ENCODE measurements at regions not wholly inside any gene's neighbourhood (a gene's known extent, or its start where the extent isn't known, plus 50 kb on each side); places are given as distances from the start of the nearest gene placed in this dataset.
A peak's percentile ranks its signal among the peaks of the same experiment; 100 is the strongest.
"Not testable (repeated sequence)": the region's sequence is repeated elsewhere in the genome, so short reads cannot be mapped to it uniquely, and the experiment has no call there.

GRCh38 chr6:71079677-71080076 is 122.8 kb upstream of the B3GAT2 start:
- no peaks in the 10 kb centered on the region for H3K36me3 ChIP-seq (replicated peaks)
- H3K4me1 ChIP-seq = no peaks in the 10 kb centered on the region
- H3K4me3 ChIP-seq = no peak overlapping the region
- in situ Hi-C loops (cut with MboI; ENCODE audit: low sequenced_read_pairs) = no loop called here
- no peaks in the 10 kb centered on the region for H3K9me3 ChIP-seq
- 0 out of 2 replicates have a peak, but pooled peaks cover 6% of the 10 kb centered on the region for H3K27me3 ChIP-seq (ENCODE audit: low read depth)
- no peak for DNase-seq (ENCODE audit: low spot score in 2 of 2)

GRCh38 chr6:71080133-71080532 is 123.3 kb upstream of the B3GAT2 start:
- H3K4me1 ChIP-seq = no peaks in the 10 kb centered on the region

GRCh38 chr6:71080826-71081225 is 124.0 kb upstream of the B3GAT2 start:
- no peaks in the 10 kb centered on the region for H3K4me1 ChIP-seq
- no peaks in the 10 kb centered on the region for H3K36me3 ChIP-seq (replicated peaks)
- no peak for DNase-seq (ENCODE audit: low spot score in 2 of 2)
- in situ Hi-C loops (cut with MboI; ENCODE audit: low sequenced_read_pairs) = no loop called here
- H3K27me3 ChIP-seq (ENCODE audit: low read depth) = 0 out of 2 replicates have a peak, but pooled peaks cover 6% of the 10 kb centered on the region
- no peak overlapping the region for H3K4me3 ChIP-seq
- no peaks in the 10 kb centered on the region for H3K9me3 ChIP-seq

More at GRCh38 chr6:71080133-71080532, 123.3 kb upstream of the B3GAT2 start:
- Histone ChIP-seq H3K27me3 (ENCODE audit: low read depth) (0 out of 2 replicates have a peak, but pooled peaks cover 6% of the 10 kb centered on the region), H3K4me3 (no peak overlapping the region), H3K9me3 (no peaks in the 10 kb centered on the region), H3K36me3 (replicated peaks) (no peaks in the 10 kb centered on the region)
- in situ Hi-C loops (cut with MboI; ENCODE audit: low sequenced_read_pairs) = no loop called here
- DNase-seq (ENCODE audit: low spot score in 2 of 2) = no peak

DNA sequence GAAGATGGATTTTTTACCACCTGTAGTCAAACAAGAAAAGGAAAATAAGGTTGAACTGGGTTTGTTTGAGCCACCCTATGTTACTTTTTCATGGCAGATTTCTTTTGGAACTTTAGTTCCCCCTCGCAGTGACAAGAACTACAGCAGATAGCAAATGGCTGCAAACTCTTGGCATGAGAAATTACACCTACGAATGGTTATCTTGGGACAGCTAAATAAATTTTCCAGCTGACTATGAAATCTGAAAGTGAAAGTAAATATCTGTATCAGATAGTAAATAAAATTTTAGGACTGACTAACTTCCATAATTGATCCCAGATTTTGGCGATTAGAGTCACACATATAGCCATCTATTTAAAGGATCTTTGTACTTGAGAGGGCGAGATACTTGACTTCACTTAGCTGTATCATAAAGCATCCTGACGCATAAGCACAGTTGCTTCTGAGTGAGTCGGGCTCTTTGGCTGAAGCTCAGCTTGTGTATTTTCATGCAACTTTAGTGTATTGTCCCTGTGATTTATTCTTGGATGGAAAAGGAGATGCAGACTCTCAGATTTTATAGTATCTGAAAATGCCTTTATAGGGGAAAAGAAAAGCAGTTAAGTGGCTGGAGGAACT is 125.3 kb upstream of the B3GAT2 start:
- Histone ChIP-seq H3K4me3 (no peak overlapping the region), H3K9me3 (no peaks in the 10 kb centered on the region), H3K36me3 (replicated peaks) (no peaks in the 10 kb centered on the region), H3K27me3 (ENCODE audit: low read depth) (0 out of 2 replicates have a peak, but pooled peaks cover 6% of the 10 kb centered on the region), H3K4me1 (no peaks in the 10 kb centered on the region)
- DNase-seq (ENCODE audit: low spot score in 2 of 2) = peak in 1 of 2 experiments; percentile 35
- in situ Hi-C loops (cut with MboI; ENCODE audit: low sequenced_read_pairs) = no loop called here

DNA sequence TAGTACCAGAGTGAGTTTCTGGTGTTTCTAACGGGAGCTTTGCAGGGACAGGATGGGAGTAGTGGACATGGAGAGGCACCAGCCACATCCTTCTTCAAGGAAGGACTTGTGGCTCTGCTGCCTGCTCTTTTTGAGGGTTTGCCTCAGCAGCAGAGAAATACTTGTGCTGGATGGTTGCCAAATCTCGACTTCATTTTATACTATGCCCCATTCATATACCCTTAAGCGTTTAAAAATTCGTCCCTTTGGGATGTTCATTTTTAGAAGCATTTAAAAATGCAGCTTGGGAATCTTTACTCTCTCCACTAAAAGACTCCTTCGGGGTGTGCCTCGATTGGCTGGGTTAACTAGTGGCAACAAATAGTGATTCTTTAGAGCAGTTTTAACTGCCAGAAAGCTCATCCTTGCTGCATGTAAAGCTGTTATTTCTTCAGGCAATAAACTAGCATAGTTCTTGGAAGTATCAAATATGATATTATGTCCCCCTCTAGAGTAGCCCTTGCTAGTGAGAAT is 126.5 kb upstream of the B3GAT2 start:
- Histone ChIP-seq H3K27me3 (ENCODE audit: low read depth) (peaks cover 6% of the 10 kb centered on the region; the same call in 1 of the 2 replicates), H3K9me3 (no peaks in the 10 kb centered on the region), H3K36me3 (replicated peaks) (no peaks in the 10 kb centered on the region), H3K4me3 (no peak overlapping the region), H3K4me1 (no peaks in the 10 kb centered on the region)
- no peak for DNase-seq (ENCODE audit: low spot score in 2 of 2)
- in situ Hi-C loops (cut with MboI; ENCODE audit: low sequenced_read_pairs) = no loop called here

GRCh38 chr6:71088166-71088565 is 131.3 kb upstream of the B3GAT2 start:
- no peaks in the 10 kb centered on the region for H3K36me3 ChIP-seq (replicated peaks)
- DNase-seq (ENCODE audit: low spot score in 2 of 2) = no peak
- no peaks in the 10 kb centered on the region for H3K4me1 ChIP-seq
- no peaks in the 10 kb centered on the region for H3K9me3 ChIP-seq
- peaks cover 3% of the 10 kb centered on the region; the same call in 1 of the 2 replicates for H3K27me3 ChIP-seq (ENCODE audit: low read depth)
- no peak overlapping the region for H3K4me3 ChIP-seq
- in situ Hi-C loops (cut with MboI; ENCODE audit: low sequenced_read_pairs) = no loop called here

DNA sequence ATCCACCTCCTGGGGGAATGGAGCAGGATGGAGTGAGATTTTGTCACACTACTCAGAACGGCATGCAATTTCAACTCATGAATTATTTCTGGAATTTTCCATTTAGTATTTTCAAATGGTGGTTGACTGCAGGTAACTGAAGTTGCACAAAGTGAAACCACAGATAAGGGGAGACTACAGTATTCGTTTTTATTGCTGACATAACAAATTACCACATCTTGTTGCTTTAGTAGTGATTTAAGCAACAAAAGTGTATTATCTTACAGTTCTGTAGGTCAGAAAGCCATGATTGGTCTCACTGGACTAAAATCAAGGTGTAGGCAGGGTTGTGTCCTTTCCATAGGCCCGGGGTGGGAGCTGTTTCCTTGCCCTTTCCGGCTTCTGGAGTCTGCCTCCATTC is 133.4 kb upstream of the B3GAT2 start:
- no peak overlapping the region for H3K4me3 ChIP-seq
- H3K27me3 ChIP-seq (ENCODE audit: low read depth) = peaks cover 3% of the 10 kb centered on the region; the same call in 1 of the 2 replicates
- DNase-seq (ENCODE audit: low spot score in 2 of 2) = no peak
- in situ Hi-C loops (cut with MboI; ENCODE audit: low sequenced_read_pairs) = no loop called here
- no peaks in the 10 kb centered on the region for H3K4me1 ChIP-seq
- H3K36me3 ChIP-seq (replicated peaks) = no peaks in the 10 kb centered on the region
- no peaks in the 10 kb centered on the region for H3K9me3 ChIP-seq

DNA sequence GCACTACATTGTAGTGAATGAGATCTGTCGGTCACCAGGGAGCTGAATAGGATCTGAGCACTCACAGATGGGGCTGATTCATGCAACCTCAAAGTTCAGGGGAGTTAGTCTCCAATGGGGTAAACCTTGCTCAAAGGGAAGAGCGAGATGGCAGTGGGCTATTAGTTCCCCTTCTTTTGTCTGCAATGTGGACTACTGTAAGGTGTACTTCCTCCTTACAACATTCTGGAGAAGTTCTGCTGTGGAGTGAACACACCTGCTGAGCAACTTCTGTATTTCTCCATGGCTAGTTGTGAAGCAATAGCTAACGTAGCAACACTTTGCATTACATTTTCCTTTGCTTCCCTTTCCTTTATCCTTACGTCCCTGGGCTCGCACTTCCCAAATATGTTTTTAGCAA is 134.3 kb upstream of the B3GAT2 start:
- in situ Hi-C loops (cut with MboI; ENCODE audit: low sequenced_read_pairs) = no loop called here
- Histone ChIP-seq H3K36me3 (replicated peaks) (no peaks in the 10 kb centered on the region), H3K4me3 (no peak overlapping the region), H3K27me3 (ENCODE audit: low read depth) (peaks cover 9% of the 10 kb centered on the region; the same call in 1 of the 2 replicates), H3K4me1 (no peaks in the 10 kb centered on the region), H3K9me3 (no peaks in the 10 kb centered on the region)
- DNase-seq (ENCODE audit: low spot score in 2 of 2) = no peak

GRCh38 chr6:71091956-71092355 is 135.1 kb upstream of the B3GAT2 start:
- no peaks in the 10 kb centered on the region for H3K36me3 ChIP-seq (replicated peaks)
- in situ Hi-C loops (cut with MboI; ENCODE audit: low sequenced_read_pairs) = no loop called here
- no peaks in the 10 kb centered on the region for H3K9me3 ChIP-seq
- DNase-seq (ENCODE audit: low spot score in 2 of 2) = no peak
- peaks cover 9% of the 10 kb centered on the region; the same call in 1 of the 2 replicates for H3K27me3 ChIP-seq (ENCODE audit: low read depth)
- no peak overlapping the region for H3K4me3 ChIP-seq
- no peaks in the 10 kb centered on the region for H3K4me1 ChIP-seq

DNA sequence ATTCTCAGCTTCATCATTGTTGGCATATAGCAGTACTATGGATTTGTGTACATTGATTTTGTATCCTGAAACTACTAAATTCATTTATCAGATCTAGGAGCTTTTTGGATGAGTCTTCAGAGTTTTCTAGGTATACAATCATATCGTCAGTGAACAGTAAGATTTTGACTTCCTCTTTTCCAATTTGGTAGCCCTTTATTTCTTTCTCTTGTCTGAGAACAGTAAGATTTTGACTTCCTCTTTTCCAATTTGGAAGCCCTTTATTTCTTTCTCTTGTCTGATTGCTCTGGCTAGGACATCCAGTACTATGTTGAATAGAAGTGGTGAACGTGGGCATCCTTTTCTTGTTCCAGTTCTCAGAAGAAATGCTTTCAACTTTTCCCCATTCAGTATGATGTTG is 140.4 kb upstream of the B3GAT2 start:
- H3K4me1 ChIP-seq; DNase-seq (ENCODE audit: low spot score in 2 of 2); H3K36me3 ChIP-seq (replicated peaks); H3K4me3 ChIP-seq; H3K27me3 ChIP-seq (ENCODE audit: low read depth); H3K9me3 ChIP-seq; in situ Hi-C loops (cut with MboI; ENCODE audit: low sequenced_read_pairs): not testable (repeated sequence)

DNA sequence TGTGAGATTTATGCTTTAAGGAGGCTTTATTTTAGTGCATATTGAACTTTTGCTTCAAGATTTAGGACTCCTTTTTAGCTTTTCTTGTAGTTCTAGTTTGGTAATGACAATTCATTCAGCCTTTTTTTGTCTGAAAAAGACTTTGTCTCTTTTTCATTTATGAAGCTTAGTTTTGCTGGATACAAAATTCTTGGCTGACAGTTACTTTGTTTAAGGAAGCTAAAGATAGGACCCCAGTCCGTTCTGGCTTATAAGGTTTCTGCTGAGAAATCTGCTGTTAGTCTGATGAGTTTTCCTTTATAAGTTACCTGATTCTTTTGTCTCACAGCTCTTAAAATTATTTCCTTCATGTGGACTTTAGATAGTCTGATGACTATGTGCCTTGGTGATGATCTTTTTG is 142.8 kb upstream of the B3GAT2 start:
- Histone ChIP-seq H3K9me3 (no peaks in the 10 kb centered on the region), H3K27me3 (ENCODE audit: low read depth) (0 out of 2 replicates have a peak, but pooled peaks cover 5% of the 10 kb centered on the region), H3K36me3 (replicated peaks) (no peaks in the 10 kb centered on the region), H3K4me3 (no peak overlapping the region), H3K4me1 (no peaks in the 10 kb centered on the region)
- DNase-seq (ENCODE audit: low spot score in 2 of 2) = no peak
- in situ Hi-C loops (cut with MboI; ENCODE audit: low sequenced_read_pairs) = no loop called here

DNA sequence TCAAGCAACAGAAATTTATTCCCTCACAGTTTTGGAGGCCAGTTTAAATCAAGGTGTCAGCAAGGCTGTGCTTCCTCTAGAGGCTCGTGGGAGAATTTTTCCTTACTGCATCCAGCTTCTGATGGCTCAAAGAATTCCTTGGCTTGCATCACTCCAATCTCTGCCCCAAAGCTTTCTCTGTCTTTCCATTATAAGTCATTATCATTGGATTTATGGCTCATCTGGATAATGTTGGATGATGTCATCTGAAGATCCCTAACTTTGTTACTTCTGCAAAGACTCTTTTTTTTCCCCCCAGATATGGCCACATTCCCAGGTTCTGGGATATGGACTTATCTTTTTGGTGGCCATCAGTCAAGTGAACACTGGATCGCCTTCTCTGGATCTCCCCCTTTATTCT is 146.3 kb upstream of the B3GAT2 start:
- Histone ChIP-seq H3K4me3 (no peak overlapping the region), H3K4me1 (no peaks in the 10 kb centered on the region), H3K9me3 (no peaks in the 10 kb centered on the region), H3K36me3 (replicated peaks) (no peaks in the 10 kb centered on the region), H3K27me3 (ENCODE audit: low read depth) (no peaks in the 10 kb centered on the region)
- DNase-seq (ENCODE audit: low spot score in 2 of 2) = no peak
- in situ Hi-C loops (cut with MboI; ENCODE audit: low sequenced_read_pairs) = no loop called here

DNA sequence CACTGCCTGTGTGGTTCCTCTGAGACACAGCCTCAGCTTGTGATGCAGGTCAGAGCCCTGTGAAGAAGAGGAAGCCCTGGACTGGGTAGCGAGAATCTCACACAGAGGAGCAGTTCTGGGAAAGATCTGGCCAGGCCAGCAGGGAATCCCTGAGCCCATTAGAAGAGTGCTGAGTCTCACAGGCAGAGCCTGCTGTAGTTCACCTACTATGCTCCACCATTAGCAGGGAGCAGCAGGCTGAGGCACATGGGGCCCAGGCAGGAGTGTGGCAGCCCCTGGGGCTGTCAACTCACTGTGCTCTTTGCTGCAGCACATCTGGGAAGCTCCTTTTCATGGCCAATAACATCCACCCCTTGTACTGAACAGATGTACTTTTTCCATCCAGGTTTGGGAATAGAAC is 146.8 kb upstream of the B3GAT2 start:
- no peak for DNase-seq (ENCODE audit: low spot score in 2 of 2)
- no peak overlapping the region for H3K4me3 ChIP-seq
- no peaks in the 10 kb centered on the region for H3K27me3 ChIP-seq (ENCODE audit: low read depth)
- H3K9me3 ChIP-seq = no peaks in the 10 kb centered on the region
- H3K4me1 ChIP-seq = no peaks in the 10 kb centered on the region
- in situ Hi-C loops (cut with MboI; ENCODE audit: low sequenced_read_pairs) = no loop called here
- H3K36me3 ChIP-seq (replicated peaks) = no peaks in the 10 kb centered on the region

DNA sequence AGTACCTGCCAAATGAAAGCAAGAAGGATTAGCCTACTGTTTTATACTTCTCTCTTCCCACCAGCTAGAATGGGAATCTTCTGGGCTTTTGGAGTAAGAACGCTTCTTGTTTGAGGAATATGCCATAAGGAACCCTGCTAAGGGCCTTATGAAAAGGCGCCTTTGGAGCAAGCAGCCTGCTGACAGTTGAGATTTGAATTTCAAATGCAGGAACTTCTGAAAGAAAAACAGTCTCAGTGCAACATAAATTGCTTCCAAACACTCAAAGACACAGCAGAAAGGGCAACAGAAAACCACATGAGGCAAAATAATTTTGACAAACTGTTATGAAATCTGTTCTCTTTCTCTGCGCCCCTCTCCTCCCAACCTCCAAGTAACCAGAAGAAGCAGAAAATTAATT is 149.4 kb upstream of the B3GAT2 start:
- no peaks in the 10 kb centered on the region for H3K36me3 ChIP-seq (replicated peaks)
- no peak overlapping the region for H3K4me3 ChIP-seq
- no peaks in the 10 kb centered on the region for H3K4me1 ChIP-seq
- no peaks in the 10 kb centered on the region for H3K9me3 ChIP-seq
- in situ Hi-C loops (cut with MboI; ENCODE audit: low sequenced_read_pairs) = no loop called here
- no peaks in the 10 kb centered on the region for H3K27me3 ChIP-seq (ENCODE audit: low read depth)
- no peak for DNase-seq (ENCODE audit: low spot score in 2 of 2)
